HFFc6 (cell line): ENCODE measurements at regions not wholly inside any gene's neighbourhood (a gene's known extent, or its start where the extent isn't known, plus 50 kb on each side); places are given as distances from the start of the nearest gene placed in this dataset.

Experiments used
- DNase-seq: peaks from one replicate; pipeline ENCODE4 v3.0.0-alpha.2; 2018
- H3K27ac Mint-ChIP-seq: 2 replicates; pipeline ENCODE4 v1.8.0; 2020; ENCODE audit warnings: mild to moderate bottlenecking, mixed read lengths
- H3K27me3 Mint-ChIP-seq: 2 replicates; pipeline ENCODE4 v1.8.0; 2021; ENCODE audit warnings: mild to moderate bottlenecking, moderate library complexity, mixed read lengths; ENCODE audit not compliant: insufficient read depth
- H3K36me3 Mint-ChIP-seq: 2 replicates; pipeline ENCODE4 v1.8.0; 2021; ENCODE audit warnings: low read depth, mixed read lengths
- H3K4me1 Mint-ChIP-seq: 2 replicates; pipeline ENCODE4 v1.8.0; 2020; ENCODE audit warnings: low read depth, mixed read lengths
- H3K4me3 Mint-ChIP-seq: 2 replicates; pipeline ENCODE4 v1.8.0; 2020; ENCODE audit warnings: mild to moderate bottlenecking, moderate library complexity, mixed read lengths
- H3K9me3 Mint-ChIP-seq: 2 replicates; pipeline ENCODE4 v1.8.0; 2020; ENCODE audit warnings: mild to moderate bottlenecking, mixed read lengths
- CTCF ChIP-seq: fragments of 200-600 bp; sonication (generic); IDR thresholded peaks from 2 replicates; pipeline ENCODE4 v1.5.0; 2021; ENCODE audit warnings: antibody characterized with exemption, mild to moderate bottlenecking

- Mint-ChIP-seq H3K27me3 (peaks cover 3% of the 10 kb centered on the region; the same call in 1 of the 2 replicates), H3K36me3 (no peaks in the 10 kb centered on the region), H3K4me1 (no peaks in the 10 kb centered on the region), H3K9me3 (no peaks in the 10 kb centered on the region), H3K27ac (no peak overlapping the region), H3K4me3 (no peak overlapping the region)
- TF ChIP-seq CTCF, result no peak
- no peak for DNase-seq
Observed at GRCh38 chr7:42698600-42699374, 213.1 kb downstream of the C7orf25 start.

- H3K27me3 Mint-ChIP-seq, result peaks cover 3% of the 10 kb centered on the region; the same call in 1 of the 2 replicates
- no peak for DNase-seq
- H3K27ac Mint-ChIP-seq, result no peak overlapping the region
- H3K4me1 Mint-ChIP-seq, result no peaks in the 10 kb centered on the region
- no peaks in the 10 kb centered on the region for H3K9me3 Mint-ChIP-seq
- no peak overlapping the region for H3K4me3 Mint-ChIP-seq
- TF ChIP-seq CTCF, result no peak
- no peaks in the 10 kb centered on the region for H3K36me3 Mint-ChIP-seq
Observed at GRCh38 chr7:42694894-42695507, 216.9 kb downstream of the C7orf25 start.

GRCh38 chr7:42693722-42694121, 218.1 kb downstream of the C7orf25 start:
- no peaks in the 10 kb centered on the region for H3K4me1 Mint-ChIP-seq
- H3K36me3 Mint-ChIP-seq, result no peaks in the 10 kb centered on the region
- no peak for DNase-seq
- H3K27ac Mint-ChIP-seq, result no peak overlapping the region
- no peaks in the 10 kb centered on the region for H3K9me3 Mint-ChIP-seq
- H3K4me3 Mint-ChIP-seq, result no peak overlapping the region
- H3K27me3 Mint-ChIP-seq, result peaks cover 4% of the 10 kb centered on the region
- no peak for TF ChIP-seq CTCF

- Mint-ChIP-seq H3K27ac (no peak overlapping the region), H3K4me1 (no peaks in the 10 kb centered on the region), H3K36me3 (no peaks in the 10 kb centered on the region), H3K9me3 (no peaks in the 10 kb centered on the region), H3K4me3 (no peak overlapping the region), H3K27me3 (peaks cover 4% of the 10 kb centered on the region)
- TF ChIP-seq CTCF, result no peak
- no peak for DNase-seq
Observed at GRCh38 chr7:42692621-42693020, 219.2 kb downstream of the C7orf25 start.

- TF ChIP-seq CTCF, result peak; percentile 74
- H3K9me3 Mint-ChIP-seq, result no peaks in the 10 kb centered on the region
- H3K27ac Mint-ChIP-seq, result no peak overlapping the region
- no peaks in the 10 kb centered on the region for H3K4me1 Mint-ChIP-seq
- H3K36me3 Mint-ChIP-seq, result no peaks in the 10 kb centered on the region
- H3K27me3 Mint-ChIP-seq, result peaks cover 5% of the 10 kb centered on the region
- H3K4me3 Mint-ChIP-seq, result no peak overlapping the region
- DNase-seq, result peak; percentile 41
Observed at GRCh38 chr7:42690794-42691639, 220.9 kb downstream of the C7orf25 start.
